22Rv1 (cell line): ENCODE measurements at regions not wholly inside any gene's neighbourhood (a gene's known extent, or its start where the extent isn't known, plus 50 kb on each side); places are given as distances from the start of the nearest gene placed in this dataset.

ENCODE experiments used
- CTCF ChIP-seq: fragments of 450-650 bp; IDR thresholded peaks from 2 replicates; pipeline ENCODE4 v1.5.1; 2017; ENCODE audit warnings: mild to moderate bottlenecking
- ZFX ChIP-seq: fragments of 450-650 bp; IDR thresholded peaks from 2 replicates; pipeline ENCODE4 v1.6.1; 2017; ENCODE audit warnings: antibody characterized with exemption, borderline replicate concordance

GRCh38 chr13:89574077-89574476 lies 1773.4 kb upstream of the MIR17HG start:
- TF ChIP-seq CTCF: no peak
- no peak for TF ChIP-seq ZFX
